ENCODE measurements at regions not wholly inside any gene's neighbourhood (a gene's known extent, or its start where the extent isn't known, plus 50 kb on each side); places are given as distances from the start of the nearest gene placed in this dataset.

GRCh38 chr16:62424206-62424605 is 388.0 kb upstream of the CDH8 start:
- intact Hi-C loops (cut with DNase I; ENCODE audit: low total_unique reads), result no loop called here
- H3K9me3 ChIP-seq, result peaks cover 0 to 9% (median 0%) of the 10 kb centered on the region in 4 donors
- 67 to 80% (median 73%) methylated on average over 4 of the region's 4 CpGs for WGBS, 5 donors
- no peaks in the 10 kb centered on the region for H3K4me1 ChIP-seq
- TF ChIP-seq POLR2A (IDR thresholded peaks at IDR 0.05) (no peak), EP300 (IDR thresholded peaks at IDR 0.05) (no peak), POLR2AphosphoS5 (IDR thresholded peaks at IDR 0.05) (no peak), CTCF (IDR thresholded peaks at IDR 0.05) (no peak)
- no peak overlapping the region for H3K27ac ChIP-seq
- H3K27me3 ChIP-seq, result no peaks in the 10 kb centered on the region
- no peak overlapping the region for H3K4me3 ChIP-seq
- DNase-seq, result no peak
- no peaks in the 10 kb centered on the region for H3K36me3 ChIP-seq

GRCh38 chr16:62408760-62409159 is 372.5 kb upstream of the CDH8 start:
- Histone ChIP-seq H3K9me3 (peaks cover 0 to 10% (median 2%) of the 10 kb centered on the region in 4 donors), H3K27me3 (no peaks in the 10 kb centered on the region), H3K27ac (no peak overlapping the region), H3K4me3 (no peak overlapping the region), H3K4me1 (no peaks in the 10 kb centered on the region), H3K36me3 (no peaks in the 10 kb centered on the region)
- intact Hi-C loops (cut with DNase I; ENCODE audit: low total_unique reads), result no loop called here
- TF ChIP-seq POLR2A (IDR thresholded peaks at IDR 0.05) (no peak), POLR2AphosphoS5 (IDR thresholded peaks at IDR 0.05) (no peak), EP300 (IDR thresholded peaks at IDR 0.05) (no peak), CTCF (IDR thresholded peaks at IDR 0.05) (no peak)
- DNase-seq, result no peak
- 50 to 72% (median 59%) methylated on average over 23 of the region's 23 CpGs for WGBS, 5 donors

GRCh38 chr16:62406387-62406786 is 370.1 kb upstream of the CDH8 start:
- TF ChIP-seq POLR2A (IDR thresholded peaks at IDR 0.05) (no peak), EP300 (IDR thresholded peaks at IDR 0.05) (no peak), POLR2AphosphoS5 (IDR thresholded peaks at IDR 0.05) (no peak), CTCF (IDR thresholded peaks at IDR 0.05) (no peak)
- intact Hi-C loops (cut with DNase I; ENCODE audit: low total_unique reads), result no loop called here
- H3K27me3 ChIP-seq, result no peaks in the 10 kb centered on the region
- DNase-seq, result no peak
- H3K27ac ChIP-seq, result no peak overlapping the region
- no peaks in the 10 kb centered on the region for H3K36me3 ChIP-seq
- no peak overlapping the region for H3K4me3 ChIP-seq
- H3K4me1 ChIP-seq, result no peaks in the 10 kb centered on the region
- H3K9me3 ChIP-seq, result peaks cover 0 to 10% (median 2%) of the 10 kb centered on the region in 4 donors

- TF ChIP-seq EP300 (IDR thresholded peaks at IDR 0.05) (no peak), POLR2AphosphoS5 (IDR thresholded peaks at IDR 0.05) (no peak), CTCF (IDR thresholded peaks at IDR 0.05) (no peak), POLR2A (IDR thresholded peaks at IDR 0.05) (no peak)
- no peak overlapping the region for H3K4me3 ChIP-seq
- no peaks in the 10 kb centered on the region for H3K4me1 ChIP-seq
- DNase-seq, result no peak
- intact Hi-C loops (cut with DNase I; ENCODE audit: low total_unique reads), result no loop called here
- H3K9me3 ChIP-seq, result peaks cover 0 to 7% (median 2%) of the 10 kb centered on the region in 4 donors
- 0 to 55% (median 43%) methylated on average over 1 of the region's 1 CpG for WGBS, 5 donors
- H3K36me3 ChIP-seq, result no peaks in the 10 kb centered on the region
- no peak overlapping the region for H3K27ac ChIP-seq
- no peaks in the 10 kb centered on the region for H3K27me3 ChIP-seq
Observed at GRCh38 chr16:62404842-62405611, 368.8 kb upstream of the CDH8 start.

Data from stomach (tissue), 8 donors.